ENCODE measurements at regions not wholly inside any gene's neighbourhood (a gene's known extent, or its start where the extent isn't known, plus 50 kb on each side); places are given as distances from the start of the nearest gene placed in this dataset.

GRCh38 chr5:82859451-82860140, 217.6 kb downstream of the TMEM167A start:
- DNase-seq (ENCODE audit: low read depth, low spot score): no peak
- Histone ChIP-seq H3K27ac (ENCODE audit: low read length) (no peak overlapping the region), H3K36me3 (ENCODE audit: control insufficient read depth, insufficient read depth, low read length) (no peaks in the 10 kb centered on the region), H3K4me3 (ENCODE audit: low read depth in 2 of 2, low read length in 2 of 2) (no peak overlapping the region), H3K4me1 (ENCODE audit: control insufficient read depth, insufficient read depth, low read length) (no peaks in the 10 kb centered on the region), H3K9me3 (ENCODE audit: control insufficient read depth, insufficient read depth, low read depth, low read length) (no peaks in the 10 kb centered on the region), H3K27me3 (ENCODE audit: control insufficient read depth, insufficient read depth, low read length) (no peaks in the 10 kb centered on the region)
- no TSS peak for BruUV-seq (replicated peaks)
- in situ Hi-C loops (cut with HindIII; ENCODE audit: low pct_unique_long_range_greater_than_20kb, low sequenced_read_pairs): no loop called here
- no peak for ATAC-seq
- TF ChIP-seq SIN3A (IDR thresholded peaks at IDR 0.05; ENCODE audit: borderline replicate concordance, insufficient read depth, low read depth, low read length): no peak
- TF ChIP-seq, protein P1, sequence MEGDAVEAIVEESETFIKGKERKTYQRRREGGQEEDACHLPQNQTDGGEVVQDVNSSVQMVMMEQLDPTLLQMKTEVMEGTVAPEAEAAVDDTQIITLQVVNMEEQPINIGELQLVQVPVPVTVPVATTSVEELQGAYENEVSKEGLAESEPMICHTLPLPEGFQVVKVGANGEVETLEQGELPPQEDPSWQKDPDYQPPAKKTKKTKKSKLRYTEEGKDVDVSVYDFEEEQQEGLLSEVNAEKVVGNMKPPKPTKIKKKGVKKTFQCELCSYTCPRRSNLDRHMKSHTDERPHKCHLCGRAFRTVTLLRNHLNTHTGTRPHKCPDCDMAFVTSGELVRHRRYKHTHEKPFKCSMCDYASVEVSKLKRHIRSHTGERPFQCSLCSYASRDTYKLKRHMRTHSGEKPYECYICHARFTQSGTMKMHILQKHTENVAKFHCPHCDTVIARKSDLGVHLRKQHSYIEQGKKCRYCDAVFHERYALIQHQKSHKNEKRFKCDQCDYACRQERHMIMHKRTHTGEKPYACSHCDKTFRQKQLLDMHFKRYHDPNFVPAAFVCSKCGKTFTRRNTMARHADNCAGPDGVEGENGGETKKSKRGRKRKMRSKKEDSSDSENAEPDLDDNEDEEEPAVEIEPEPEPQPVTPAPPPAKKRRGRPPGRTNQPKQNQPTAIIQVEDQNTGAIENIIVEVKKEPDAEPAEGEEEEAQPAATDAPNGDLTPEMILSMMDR (IDR thresholded peaks at IDR 0.05): no peak
- TF ChIP-seq, protein P2, sequence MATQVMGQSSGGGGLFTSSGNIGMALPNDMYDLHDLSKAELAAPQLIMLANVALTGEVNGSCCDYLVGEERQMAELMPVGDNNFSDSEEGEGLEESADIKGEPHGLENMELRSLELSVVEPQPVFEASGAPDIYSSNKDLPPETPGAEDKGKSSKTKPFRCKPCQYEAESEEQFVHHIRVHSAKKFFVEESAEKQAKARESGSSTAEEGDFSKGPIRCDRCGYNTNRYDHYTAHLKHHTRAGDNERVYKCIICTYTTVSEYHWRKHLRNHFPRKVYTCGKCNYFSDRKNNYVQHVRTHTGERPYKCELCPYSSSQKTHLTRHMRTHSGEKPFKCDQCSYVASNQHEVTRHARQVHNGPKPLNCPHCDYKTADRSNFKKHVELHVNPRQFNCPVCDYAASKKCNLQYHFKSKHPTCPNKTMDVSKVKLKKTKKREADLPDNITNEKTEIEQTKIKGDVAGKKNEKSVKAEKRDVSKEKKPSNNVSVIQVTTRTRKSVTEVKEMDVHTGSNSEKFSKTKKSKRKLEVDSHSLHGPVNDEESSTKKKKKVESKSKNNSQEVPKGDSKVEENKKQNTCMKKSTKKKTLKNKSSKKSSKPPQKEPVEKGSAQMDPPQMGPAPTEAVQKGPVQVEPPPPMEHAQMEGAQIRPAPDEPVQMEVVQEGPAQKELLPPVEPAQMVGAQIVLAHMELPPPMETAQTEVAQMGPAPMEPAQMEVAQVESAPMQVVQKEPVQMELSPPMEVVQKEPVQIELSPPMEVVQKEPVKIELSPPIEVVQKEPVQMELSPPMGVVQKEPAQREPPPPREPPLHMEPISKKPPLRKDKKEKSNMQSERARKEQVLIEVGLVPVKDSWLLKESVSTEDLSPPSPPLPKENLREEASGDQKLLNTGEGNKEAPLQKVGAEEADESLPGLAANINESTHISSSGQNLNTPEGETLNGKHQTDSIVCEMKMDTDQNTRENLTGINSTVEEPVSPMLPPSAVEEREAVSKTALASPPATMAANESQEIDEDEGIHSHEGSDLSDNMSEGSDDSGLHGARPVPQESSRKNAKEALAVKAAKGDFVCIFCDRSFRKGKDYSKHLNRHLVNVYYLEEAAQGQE (IDR thresholded peaks at IDR 0.05; ENCODE audit: insufficient read depth in 1 of 2, low read depth in 2 of 2, low read length in 1 of 2): no peak
- TF ChIP-seq POLR2AphosphoS5 (IDR thresholded peaks at IDR 0.05; ENCODE audit: low read depth, low read length): no peak
- TF ChIP-seq TCF7L2 (IDR thresholded peaks at IDR 0.05; ENCODE audit: low read depth, low read length): no peak
- intact Hi-C loops (cut with micrococcal nuclease; ENCODE audit: unreplicated experiment): no loop called here
- ChIA-PET POLR2A (no interaction called here), CTCF (no interaction called here)

- Histone ChIP-seq H3K4me3 (ENCODE audit: low read depth in 2 of 2, low read length in 2 of 2) (no peak overlapping the region), H3K36me3 (ENCODE audit: control insufficient read depth, insufficient read depth, low read length) (no peaks in the 10 kb centered on the region), H3K27me3 (ENCODE audit: control insufficient read depth, insufficient read depth, low read length) (no peaks in the 10 kb centered on the region), H3K4me1 (ENCODE audit: control insufficient read depth, insufficient read depth, low read length) (no peaks in the 10 kb centered on the region), H3K27ac (ENCODE audit: low read length) (no peak overlapping the region), H3K9me3 (ENCODE audit: control insufficient read depth, insufficient read depth, low read depth, low read length) (no peaks in the 10 kb centered on the region)
- BruUV-seq (replicated peaks): no TSS peak
- CTCF ChIA-PET: no interaction called here
- no peak for TF ChIP-seq SIN3A (IDR thresholded peaks at IDR 0.05; ENCODE audit: borderline replicate concordance, insufficient read depth, low read depth, low read length)
- TF ChIP-seq, protein P1 (IDR thresholded peaks at IDR 0.05): no peak
- in situ Hi-C loops (cut with HindIII; ENCODE audit: low pct_unique_long_range_greater_than_20kb, low sequenced_read_pairs) (no loop called here), intact Hi-C loops (cut with micrococcal nuclease; ENCODE audit: unreplicated experiment) (no loop called here)
- POLR2A ChIA-PET: no interaction called here
- ATAC-seq: no peak
- no peak for DNase-seq (ENCODE audit: low read depth, low spot score)
These were observed 218.8 kb downstream of the TMEM167A start for GRCh38 chr5:82858151-82859025.
